Stimulated activated CD8-positive, alpha-beta memory T cell treated with anti-CD3 and anti-CD28 coated beads, Interleukin-4, amount 100 ng/mL, for 24 hours (primary cell): ENCODE measurements at regions not wholly inside any gene's neighbourhood (a gene's known extent, or its start where the extent isn't known, plus 50 kb on each side); places are given as distances from the start of the nearest gene placed in this dataset.

ENCODE experiments used
- DNase-seq: peaks from one replicate; pipeline ENCODE4 v3.0.0-alpha.2; 2020; ENCODE audit warnings: low read depth

GRCh38 chr19:31160336-31160926 is 188.8 kb downstream of the TSHZ3 start:
- DNase-seq = no peak

DNA sequence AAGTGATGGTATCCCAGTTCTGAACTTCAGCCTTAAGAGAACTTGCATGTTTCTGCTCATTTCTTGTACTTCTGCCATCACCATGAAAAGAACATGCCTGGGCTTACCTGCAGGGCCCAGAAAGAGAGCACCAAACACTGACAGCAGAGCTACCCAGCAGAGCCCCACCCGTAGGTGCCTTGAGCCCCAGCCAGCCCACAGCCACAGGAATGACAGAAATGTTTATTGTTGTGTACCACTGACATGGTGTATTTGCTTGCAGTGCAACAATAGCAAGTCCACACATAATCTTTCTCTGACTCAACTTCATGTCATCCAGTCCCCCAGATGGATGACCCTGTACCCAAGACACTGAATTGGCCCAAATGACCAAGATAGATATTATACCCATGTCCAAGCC is 195.2 kb downstream of the TSHZ3 start:
- no peak for DNase-seq

DNA sequence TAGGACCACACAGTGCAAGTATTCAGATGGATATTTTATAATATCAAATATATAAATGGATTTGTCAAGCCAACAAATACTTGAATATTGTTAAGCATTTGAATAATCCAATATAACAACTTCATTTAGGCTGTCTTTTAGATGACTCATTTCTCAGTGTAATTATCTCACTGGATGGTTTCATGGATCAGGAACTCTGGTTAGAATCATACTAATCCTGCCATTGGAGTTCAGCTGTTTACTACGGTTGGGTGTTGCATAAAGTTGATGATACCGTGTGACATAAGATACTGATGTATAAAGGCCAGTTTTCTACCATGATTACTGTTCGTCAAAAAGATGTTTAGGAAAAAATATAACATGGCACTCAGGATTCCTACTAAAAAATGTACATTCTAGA is 196.3 kb downstream of the TSHZ3 start:
- DNase-seq = no peak

- no peak for DNase-seq
Observed at GRCh38 chr19:31149441-31149941, 199.7 kb downstream of the TSHZ3 start.

GRCh38 chr19:31148671-31149070 is 200.6 kb downstream of the TSHZ3 start:
- no peak for DNase-seq

DNA sequence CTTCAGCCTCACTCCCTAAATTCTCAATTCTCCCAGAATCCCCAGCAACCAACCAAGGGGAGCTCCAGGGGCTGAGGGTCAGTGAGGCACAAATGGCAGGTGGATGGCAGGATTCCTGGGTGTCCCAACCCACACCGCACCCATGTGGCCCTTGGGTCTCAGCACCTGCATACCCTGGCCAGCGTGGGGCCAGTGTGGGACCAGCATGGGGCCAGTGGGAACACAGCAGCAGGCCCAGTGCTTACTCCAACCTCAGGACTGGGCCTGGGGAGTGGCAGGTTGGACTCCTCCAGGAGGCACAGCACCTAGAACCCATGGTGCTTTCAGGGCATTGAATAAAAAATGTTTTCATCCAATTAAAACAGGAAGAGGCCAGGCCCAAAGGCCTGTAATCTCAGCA is 202.0 kb downstream of the TSHZ3 start:
- no peak for DNase-seq

DNA sequence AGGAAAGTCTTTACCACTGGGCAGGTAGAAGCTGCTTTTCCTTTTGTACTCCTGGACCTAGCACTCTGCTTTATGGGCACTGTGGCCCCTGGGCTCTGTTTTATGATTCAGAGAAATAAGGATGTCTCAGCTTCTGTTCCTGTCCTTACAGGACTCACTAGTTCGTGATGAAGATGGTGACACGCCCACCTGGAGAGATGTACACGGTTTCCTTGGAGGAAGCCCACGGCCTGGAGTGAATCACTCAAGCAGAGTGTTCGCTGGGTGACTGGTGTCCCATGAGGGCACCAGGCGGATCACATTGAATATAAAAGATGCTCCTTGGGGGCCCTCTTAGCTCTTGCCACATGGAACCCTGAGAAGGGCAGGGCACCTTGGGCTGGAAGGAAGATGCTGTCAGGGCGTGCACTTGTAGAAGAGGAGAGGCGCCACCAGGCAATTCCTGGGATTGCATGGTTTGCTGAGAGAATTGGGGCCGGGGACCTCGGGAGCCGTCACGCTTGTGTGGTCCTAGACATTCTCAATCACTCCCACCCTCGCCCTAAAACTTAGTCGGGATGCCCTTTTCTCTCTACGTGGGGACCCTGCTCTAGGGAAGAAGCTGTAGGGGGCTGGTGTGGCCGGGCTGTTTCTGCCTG is 202.6 kb downstream of the TSHZ3 start:
- DNase-seq = no peak

GRCh38 chr19:31146015-31146414 is 203.2 kb downstream of the TSHZ3 start:
- DNase-seq = no peak

DNA sequence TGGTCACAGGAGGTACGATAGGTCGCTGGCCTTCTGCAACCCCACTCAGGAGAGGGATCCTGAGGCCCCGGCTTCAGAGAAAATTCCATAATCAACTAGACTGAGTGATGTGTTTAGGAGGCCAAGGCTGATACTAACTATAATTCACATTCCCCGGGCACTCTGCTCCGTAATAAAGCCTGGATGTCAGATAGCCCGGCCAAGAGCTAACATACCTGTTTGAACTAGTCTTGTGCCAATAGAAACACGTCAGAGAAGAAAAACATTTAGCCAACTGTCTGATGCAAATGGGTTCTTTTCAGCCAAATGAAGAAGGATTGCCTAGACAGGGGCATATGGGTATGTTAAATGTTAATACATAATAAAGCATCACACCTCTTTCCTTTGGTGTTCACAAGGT is 204.2 kb downstream of the TSHZ3 start:
- no peak for DNase-seq

- DNase-seq = no peak
Observed at GRCh38 chr19:31144075-31144870, 205.0 kb downstream of the TSHZ3 start.

GRCh38 chr19:31141301-31141700 is 207.9 kb downstream of the TSHZ3 start:
- no peak for DNase-seq

- DNase-seq = no peak
Observed at GRCh38 chr19:31140717-31141116, 208.5 kb downstream of the TSHZ3 start.

DNA sequence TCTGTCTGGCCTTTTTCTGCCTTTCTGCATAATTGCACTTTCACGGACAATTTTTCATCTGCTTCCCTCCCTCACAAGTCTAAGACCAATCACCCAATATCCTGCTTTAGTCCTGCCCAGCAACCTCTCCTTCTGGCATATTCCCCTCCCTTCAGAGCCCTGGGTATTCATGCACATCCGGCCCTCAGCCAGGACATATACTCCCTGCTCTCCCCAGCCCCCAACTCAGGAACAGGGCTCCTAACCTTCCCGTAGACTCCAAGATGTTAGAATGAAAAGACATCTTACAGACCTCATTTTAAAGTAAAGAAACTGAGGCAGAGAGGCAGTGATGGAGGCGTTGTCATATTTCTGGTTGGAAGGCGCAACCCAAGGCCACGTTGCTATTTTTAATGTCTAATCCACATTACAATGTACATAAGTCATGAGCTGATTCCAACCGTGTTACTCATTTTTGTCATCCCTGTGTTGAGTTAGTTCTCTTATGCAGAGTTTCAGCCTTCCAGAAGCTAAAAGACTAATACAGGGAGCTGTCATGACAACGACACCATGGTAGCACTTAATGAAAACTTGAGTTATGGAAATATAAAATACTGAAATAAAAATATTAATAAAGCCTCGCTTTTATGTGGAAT is 209.2 kb downstream of the TSHZ3 start:
- no peak for DNase-seq

DNA sequence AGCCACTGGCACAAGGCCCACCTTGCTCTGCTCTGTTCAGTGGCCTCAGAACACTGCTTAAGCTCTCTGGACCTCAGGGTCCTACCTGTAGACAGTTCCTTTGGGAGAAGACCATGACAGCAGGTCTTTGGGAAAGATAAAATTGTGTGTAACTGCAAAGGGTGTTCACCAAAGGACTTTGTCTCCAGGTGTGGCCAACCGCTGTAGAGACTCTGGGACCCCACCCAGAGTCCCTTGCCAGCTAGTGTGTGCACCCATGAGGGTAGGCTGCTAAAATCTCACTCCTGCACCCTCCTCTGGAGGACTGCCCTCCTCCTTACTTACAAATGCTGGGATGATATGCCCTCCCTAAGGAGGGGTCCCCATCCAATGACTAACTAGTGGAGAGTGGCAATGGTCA is 211.2 kb downstream of the TSHZ3 start:
- no peak for DNase-seq

DNA sequence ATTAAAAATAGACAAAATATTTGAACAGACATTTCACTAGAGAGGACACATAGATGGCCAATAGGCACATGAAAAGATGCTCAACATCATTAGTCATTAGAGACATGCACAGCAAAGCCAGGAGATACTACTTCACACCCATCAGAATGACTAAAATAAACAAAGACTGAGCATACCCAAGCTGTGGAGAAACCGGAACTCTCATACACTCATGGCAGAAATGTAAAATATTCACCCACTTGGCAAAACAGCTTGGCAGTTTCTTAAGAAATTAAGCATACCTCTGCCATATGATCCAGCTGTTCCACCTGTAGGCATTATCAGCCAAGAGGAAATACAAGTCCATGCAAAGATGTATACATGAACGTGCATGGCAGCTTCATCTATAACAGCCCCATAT is 213.4 kb downstream of the TSHZ3 start:
- DNase-seq = no peak

- no peak for DNase-seq
Observed at GRCh38 chr19:31132753-31133110, 216.5 kb downstream of the TSHZ3 start.

DNA sequence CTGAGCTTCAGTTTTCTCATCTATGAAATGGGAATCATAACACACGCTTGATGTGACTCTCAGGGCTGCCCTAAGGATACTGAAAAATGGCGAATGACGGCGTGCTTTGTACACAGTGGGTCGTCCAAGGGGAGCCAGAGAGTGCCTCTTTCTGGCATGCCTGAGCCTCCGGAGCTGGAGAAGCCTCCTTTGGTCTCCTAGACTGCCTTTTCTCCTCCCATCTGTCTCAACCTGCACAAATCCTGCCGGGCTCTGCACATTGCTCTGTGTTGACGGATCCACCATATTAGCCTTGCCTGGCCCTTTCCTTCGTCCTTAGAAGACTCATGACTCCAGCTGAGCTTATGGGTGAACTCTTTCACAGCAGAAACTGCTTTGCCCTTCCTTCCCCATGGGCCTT is 220.9 kb downstream of the TSHZ3 start:
- no peak for DNase-seq

DNA sequence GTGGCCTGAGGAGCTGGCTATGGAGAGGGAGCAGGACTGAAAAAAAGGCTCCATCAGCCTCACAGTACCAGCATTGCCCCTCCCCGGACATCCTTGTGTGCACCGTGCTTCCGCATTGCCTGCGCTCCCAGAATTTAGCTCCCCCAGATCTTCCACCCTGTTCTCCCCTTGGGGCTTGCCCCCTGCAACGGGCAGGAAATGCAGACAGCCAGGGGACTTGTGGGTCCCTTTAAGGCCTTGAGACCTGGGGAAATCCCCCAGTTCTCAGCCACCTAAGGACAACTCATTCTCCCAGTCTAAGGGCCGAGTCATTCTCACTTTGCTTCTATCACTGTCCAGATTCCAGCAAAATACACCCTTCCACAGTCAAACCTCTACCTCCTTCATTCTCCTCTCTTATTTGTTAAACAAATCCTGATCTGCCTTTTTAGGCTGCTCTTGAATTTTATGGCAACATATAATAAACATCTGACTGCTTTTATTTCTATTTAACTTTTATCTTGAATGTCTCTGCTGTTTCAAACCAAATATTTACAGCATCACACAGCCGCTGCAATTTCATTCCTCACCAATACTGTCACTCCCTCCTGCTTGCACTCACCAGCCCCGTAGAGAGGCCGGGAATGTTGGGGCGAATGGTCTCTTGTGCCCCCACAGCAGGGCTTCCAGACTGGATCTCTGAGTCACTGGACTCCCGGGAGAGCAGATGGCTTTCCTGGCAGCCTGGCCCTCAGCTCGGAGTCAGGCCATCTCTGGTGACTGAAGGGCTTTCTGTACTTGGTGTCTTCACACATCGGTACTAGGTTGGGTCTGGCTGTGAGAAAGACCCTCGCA is 221.9 kb downstream of the TSHZ3 start:
- no peak for DNase-seq

DNA sequence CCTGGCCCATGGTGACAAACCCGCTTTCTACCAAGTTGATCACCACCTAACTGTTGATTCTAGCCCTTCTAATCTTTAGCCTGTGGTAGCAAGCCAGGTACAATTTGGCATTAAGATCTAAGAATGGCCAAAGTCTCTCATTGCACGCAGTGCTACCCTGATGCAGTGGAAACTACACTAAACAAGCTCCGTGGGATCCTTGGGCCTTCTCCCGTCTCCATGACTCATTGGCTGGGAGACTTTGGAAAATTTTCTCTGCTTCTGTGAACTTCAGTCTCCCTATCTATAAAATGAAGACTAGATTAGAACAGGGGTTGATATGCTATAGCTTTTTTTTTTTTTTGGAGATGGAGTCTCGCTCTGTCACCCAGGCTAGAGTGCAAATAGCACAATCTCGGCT is 223.0 kb downstream of the TSHZ3 start:
- DNase-seq = no peak

DNA sequence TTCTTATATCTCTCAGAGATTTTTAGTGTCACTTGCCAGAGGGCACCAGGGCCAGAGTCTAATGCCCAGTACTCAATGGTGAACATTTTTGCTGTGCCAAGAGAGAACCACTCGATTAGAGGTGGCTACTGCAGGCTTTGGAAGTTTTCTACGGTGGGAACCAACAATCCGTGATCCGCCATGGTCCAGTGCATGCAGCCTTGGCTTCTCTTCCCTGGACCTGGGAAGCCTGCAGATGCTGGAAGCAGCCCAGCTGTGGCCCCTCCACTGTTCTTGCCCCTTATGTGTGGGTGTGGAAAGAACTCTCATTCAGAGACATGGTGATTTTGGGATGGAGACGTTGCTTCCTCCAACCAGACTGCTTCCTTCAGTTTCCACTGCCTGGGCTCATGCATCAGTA is 224.2 kb downstream of the TSHZ3 start:
- no peak for DNase-seq

GRCh38 chr19:31121501-31121900 is 227.7 kb downstream of the TSHZ3 start:
- no peak for DNase-seq

DNA sequence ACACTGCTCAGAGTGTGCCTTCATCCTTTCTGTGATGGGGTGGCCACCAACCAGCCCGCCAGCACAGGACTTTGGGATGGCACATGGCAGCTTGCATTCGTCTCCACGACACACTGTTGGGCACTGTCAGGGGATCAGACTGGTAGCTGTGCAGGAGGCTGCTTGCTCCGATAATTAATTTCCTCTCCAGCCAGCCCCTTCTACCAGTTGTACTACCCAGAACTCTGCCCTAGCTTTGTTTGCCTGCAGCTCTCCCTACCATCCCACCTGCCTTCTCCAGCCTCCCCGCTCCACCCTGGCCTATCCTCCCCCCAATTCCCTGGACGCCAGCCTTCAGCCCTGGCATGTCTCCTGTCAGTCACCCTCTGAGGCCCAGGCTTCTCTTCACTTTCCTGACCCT is 228.3 kb downstream of the TSHZ3 start:
- DNase-seq = no peak
